ENCODE measurements at regions not wholly inside any gene's neighbourhood (a gene's known extent, or its start where the extent isn't known, plus 50 kb on each side); places are given as distances from the start of the nearest gene placed in this dataset.

GRCh38 chr4:3385711-3386420 is 55.9 kb upstream of the HGFAC start:
- Mint-ChIP-seq H3K27me3 (ENCODE audit: insufficient read depth, unreplicated experiment) (no peaks in the 10 kb centered on the region), H3K36me3 (ENCODE audit: insufficient read depth, unreplicated experiment) (no peaks in the 10 kb centered on the region), H3K4me1 (ENCODE audit: low read depth, unreplicated experiment) (peaks cover 5% of the 10 kb centered on the region), H3K4me3 (ENCODE audit: unreplicated experiment) (no peak overlapping the region), H3K27ac (ENCODE audit: unreplicated experiment) (no peak overlapping the region), H3K9me3 (ENCODE audit: unreplicated experiment) (peaks cover 6% of the 10 kb centered on the region)
- no TSS peak for BruUV-seq (replicated peaks)
- ChIA-PET CTCF (no interaction called here), POLR2A (no interaction called here)
- intact Hi-C loops (cut with micrococcal nuclease; ENCODE audit: unreplicated experiment): no loop called here
- Histone ChIP-seq H3K9me3 (no peaks in the 10 kb centered on the region), H3K4me1 (no peaks in the 10 kb centered on the region), H3K36me3 (ENCODE audit: control insufficient read depth, insufficient read depth, low read length) (no peaks in the 10 kb centered on the region), H3K27me3 (replicated peaks; ENCODE audit: control insufficient read depth, insufficient read depth, low read length) (no peaks in the 10 kb centered on the region), H3K4me3 (ENCODE audit: low read depth, low read length) (no peak overlapping the region)
- no peak for DNase-seq
- no peak for TF ChIP-seq CTCF (IDR thresholded peaks at IDR 0.05; ENCODE audit: insufficient read depth in 1 of 2, low read depth in 1 of 2, low read length in 1 of 2, severe bottlenecking in 1 of 2, unreplicated experiment in 1 of 2)

- no TSS peak for BruUV-seq (replicated peaks)
- peaks cover 5% of the 10 kb centered on the region for H3K4me1 Mint-ChIP-seq (ENCODE audit: low read depth, unreplicated experiment)
Observed at GRCh38 chr4:3386526-3386925, 55.2 kb upstream of the HGFAC start.

GRCh38 chr4:3387154-3387942 is 54.4 kb upstream of the HGFAC start:
- POLR2A ChIA-PET: no interaction called here

More at GRCh38 chr4:3386526-3386925, 55.2 kb upstream of the HGFAC start:
- Histone ChIP-seq H3K27me3 (replicated peaks; ENCODE audit: control insufficient read depth, insufficient read depth, low read length) (no peaks in the 10 kb centered on the region), H3K36me3 (ENCODE audit: control insufficient read depth, insufficient read depth, low read length) (no peaks in the 10 kb centered on the region), H3K4me1 (no peaks in the 10 kb centered on the region), H3K4me3 (ENCODE audit: low read depth, low read length) (no peak overlapping the region), H3K9me3 (no peaks in the 10 kb centered on the region)
- H3K27ac Mint-ChIP-seq (ENCODE audit: unreplicated experiment): no peak overlapping the region
- H3K4me3 Mint-ChIP-seq (ENCODE audit: unreplicated experiment): no peak overlapping the region
- CTCF ChIA-PET: no interaction called here
- no peaks in the 10 kb centered on the region for H3K27me3 Mint-ChIP-seq (ENCODE audit: insufficient read depth, unreplicated experiment)
- no peak for DNase-seq
- POLR2A ChIA-PET: no interaction called here
- no peak for TF ChIP-seq CTCF (IDR thresholded peaks at IDR 0.05; ENCODE audit: insufficient read depth in 1 of 2, low read depth in 1 of 2, low read length in 1 of 2, severe bottlenecking in 1 of 2, unreplicated experiment in 1 of 2)
- H3K9me3 Mint-ChIP-seq (ENCODE audit: unreplicated experiment): no peaks in the 10 kb centered on the region
- no peaks in the 10 kb centered on the region for H3K36me3 Mint-ChIP-seq (ENCODE audit: insufficient read depth, unreplicated experiment)
- intact Hi-C loops (cut with micrococcal nuclease; ENCODE audit: unreplicated experiment): no loop called here

More at GRCh38 chr4:3387154-3387942, 54.4 kb upstream of the HGFAC start:
- Histone ChIP-seq H3K36me3 (ENCODE audit: control insufficient read depth, insufficient read depth, low read length) (no peaks in the 10 kb centered on the region), H3K4me1 (no peaks in the 10 kb centered on the region), H3K9me3 (no peaks in the 10 kb centered on the region), H3K27me3 (replicated peaks; ENCODE audit: control insufficient read depth, insufficient read depth, low read length) (no peaks in the 10 kb centered on the region), H3K4me3 (ENCODE audit: low read depth, low read length) (no peak overlapping the region)
- Mint-ChIP-seq H3K27me3 (ENCODE audit: insufficient read depth, unreplicated experiment) (no peaks in the 10 kb centered on the region), H3K4me1 (ENCODE audit: low read depth, unreplicated experiment) (peaks cover 5% of the 10 kb centered on the region), H3K36me3 (ENCODE audit: insufficient read depth, unreplicated experiment) (no peaks in the 10 kb centered on the region), H3K4me3 (ENCODE audit: unreplicated experiment) (no peak overlapping the region), H3K27ac (ENCODE audit: unreplicated experiment) (no peak overlapping the region), H3K9me3 (ENCODE audit: unreplicated experiment) (no peaks in the 10 kb centered on the region)
- BruUV-seq (replicated peaks): no TSS peak
- CTCF ChIA-PET: no interaction called here
- no peak for DNase-seq
- intact Hi-C loops (cut with micrococcal nuclease; ENCODE audit: unreplicated experiment): no loop called here
- TF ChIP-seq CTCF (IDR thresholded peaks at IDR 0.05; ENCODE audit: insufficient read depth in 1 of 2, low read depth in 1 of 2, low read length in 1 of 2, severe bottlenecking in 1 of 2, unreplicated experiment in 1 of 2): no peak
